Stomach (tissue), 4 donors: ENCODE measurements at regions not wholly inside any gene's neighbourhood (a gene's known extent, or its start where the extent isn't known, plus 50 kb on each side); places are given as distances from the start of the nearest gene placed in this dataset.

Experiments
- EP300 ChIP-seq: sonication (generic); formaldehyde crosslinking; IDR thresholded peaks from one replicate; pipeline ENCODE4 v1.6.1; 2017; ENCODE audit warnings: antibody characterized with exemption
- POLR2AphosphoS5 ChIP-seq, 3 donors: sonication (generic); formaldehyde crosslinking; IDR thresholded peaks; one replicate each; pipeline ENCODE4 v1.6.1; 2016; ENCODE audit warnings: antibody characterized with exemption in 3 of 3

DNA sequence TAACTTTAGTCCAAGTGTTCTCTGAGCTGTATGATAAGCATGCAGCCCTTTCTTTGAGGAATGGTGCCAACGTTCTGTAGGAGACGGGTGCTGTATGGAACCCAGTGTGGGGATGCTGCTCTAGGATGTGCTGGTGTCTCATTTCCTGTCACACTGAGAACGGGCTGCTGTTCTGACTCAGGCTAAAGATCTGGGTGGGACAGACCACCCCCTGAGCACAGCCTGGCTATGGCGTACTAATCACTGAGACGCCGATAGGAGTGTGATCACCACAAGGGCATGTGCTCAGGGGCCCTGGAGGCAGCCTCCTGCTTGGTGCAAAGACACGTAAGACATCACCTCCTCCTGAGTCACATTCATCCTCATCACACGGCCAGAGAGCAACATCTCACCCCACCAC is 240.4 kb downstream of the IRX2 start:
- TF ChIP-seq POLR2AphosphoS5 (IDR thresholded peaks at IDR 0.05) (no peak), EP300 (no peak)
